GM12801 (cell line): ENCODE measurements at regions not wholly inside any gene's neighbourhood (a gene's known extent, or its start where the extent isn't known, plus 50 kb on each side); places are given as distances from the start of the nearest gene placed in this dataset.

Source experiments
- CTCF ChIP-seq: IDR thresholded peaks from one replicate; pipeline ENCODE4 v1.5.1; 2011; ENCODE audit warnings: control low read depth; ENCODE audit not compliant: insufficient read length; ENCODE audit errors: extremely low read depth

- no peak for TF ChIP-seq CTCF
Measured at GRCh38 chr16:18072161-18072560, 264.4 kb downstream of the NPIPA8 start.

GRCh38 chr16:18069683-18070082 is 266.9 kb downstream of the NPIPA8 start:
- no peak for TF ChIP-seq CTCF

- TF ChIP-seq CTCF, result no peak
Measured at GRCh38 chr16:18068477-18068876, 268.1 kb downstream of the NPIPA8 start.

- TF ChIP-seq CTCF, result no peak
Measured at GRCh38 chr16:18062713-18063112, 273.8 kb downstream of the NPIPA8 start.

- TF ChIP-seq CTCF, result no peak
Measured at GRCh38 chr16:18060351-18060750, 276.2 kb downstream of the NPIPA8 start.

- no peak for TF ChIP-seq CTCF
Measured at GRCh38 chr16:18059577-18059976, 277.0 kb downstream of the NPIPA8 start.

- TF ChIP-seq CTCF, result no peak
Measured at GRCh38 chr16:18059089-18059488, 277.4 kb downstream of the NPIPA8 start.

- TF ChIP-seq CTCF, result no peak
Measured at GRCh38 chr16:18055411-18055916, 281.1 kb downstream of the NPIPA8 start.
